ENCODE measurements at regions not wholly inside any gene's neighbourhood (a gene's known extent, or its start where the extent isn't known, plus 50 kb on each side); places are given as distances from the start of the nearest gene placed in this dataset.

- no peak for TF ChIP-seq CTCF (IDR thresholded peaks at IDR 0.05)
- TF ChIP-seq POLR2A (IDR thresholded peaks at IDR 0.05): no peak
- TF ChIP-seq POLR2AphosphoS5 (IDR thresholded peaks at IDR 0.05): no peak
Measured at GRCh38 chrX:122579526-122579925, 604.6 kb upstream of the GRIA3 start.
